HG03575 (cell line): ENCODE measurements at regions not wholly inside any gene's neighbourhood (a gene's known extent, or its start where the extent isn't known, plus 50 kb on each side); places are given as distances from the start of the nearest gene placed in this dataset.

Source experiments
- ATAC-seq: cut with Tn5 transposase; IDR thresholded peaks from one replicate; pipeline ENCODE4 v1.9.1; 2021; ENCODE audit not compliant: unreplicated experiment, insufficient number of reproducible peaks, low FRiP score; ENCODE audit errors: extremely low read depth

GRCh38 chr10:112004075-112004474 lies 179.5 kb downstream of the GPAM start:
- ATAC-seq = no peak

DNA sequence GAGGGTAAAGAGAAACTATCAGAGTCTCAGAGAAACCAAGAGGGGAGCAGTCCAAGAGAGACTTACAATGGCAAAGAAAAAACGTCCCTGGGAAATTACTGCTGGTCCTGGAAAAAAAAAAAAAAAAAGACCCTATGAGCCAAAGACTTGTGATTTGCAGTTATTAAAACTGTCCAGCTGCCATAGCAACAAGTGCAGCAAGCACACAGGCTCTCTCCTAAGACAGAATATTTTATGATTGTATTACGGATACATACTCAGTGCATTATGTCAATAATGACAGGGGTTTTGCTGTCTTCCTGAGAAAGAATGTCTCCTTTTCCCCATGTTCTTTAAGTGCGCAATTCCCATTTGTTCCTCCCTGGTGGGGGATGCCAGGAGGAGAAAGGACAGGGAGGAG lies 178.5 kb downstream of the GPAM start:
- ATAC-seq = no peak

DNA sequence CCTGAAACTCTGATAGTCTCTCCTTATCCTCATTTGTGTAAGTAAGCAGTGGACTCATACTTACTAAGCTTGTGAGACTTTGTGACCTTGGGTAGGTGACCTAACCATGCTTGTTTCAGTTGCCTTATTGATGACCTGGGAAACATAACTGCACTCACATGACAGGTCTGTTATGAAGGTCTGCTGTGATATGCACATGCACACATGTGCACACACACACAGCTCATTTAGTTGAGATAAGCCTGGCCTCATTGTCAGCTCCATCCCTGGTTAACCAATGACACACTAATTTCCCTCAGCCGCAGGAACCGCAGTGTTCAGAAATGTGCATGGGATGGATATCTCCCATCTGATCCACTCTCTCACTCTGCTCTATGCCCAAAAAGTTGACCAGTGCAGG lies 177.2 kb downstream of the GPAM start:
- no peak for ATAC-seq

DNA sequence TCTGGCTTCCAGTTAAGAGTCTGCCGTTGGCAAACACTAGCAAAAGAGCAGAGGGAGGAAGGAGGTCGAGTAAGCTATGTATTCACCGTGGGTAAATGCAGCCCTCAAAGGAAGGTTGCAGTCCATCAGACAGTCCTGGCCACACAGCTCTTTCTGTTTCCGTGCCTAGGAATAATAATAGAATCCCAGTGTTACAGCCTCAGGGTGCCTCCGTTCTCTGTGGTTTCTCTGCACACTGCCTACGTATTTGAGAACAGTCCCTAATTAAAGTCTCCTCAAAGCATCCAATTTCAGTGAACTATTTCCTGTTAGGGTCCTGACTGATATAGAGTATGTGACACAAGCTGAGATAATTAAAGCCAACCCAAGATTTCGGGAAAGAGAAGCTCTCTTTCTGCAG lies 176.7 kb downstream of the GPAM start:
- ATAC-seq = no peak

DNA sequence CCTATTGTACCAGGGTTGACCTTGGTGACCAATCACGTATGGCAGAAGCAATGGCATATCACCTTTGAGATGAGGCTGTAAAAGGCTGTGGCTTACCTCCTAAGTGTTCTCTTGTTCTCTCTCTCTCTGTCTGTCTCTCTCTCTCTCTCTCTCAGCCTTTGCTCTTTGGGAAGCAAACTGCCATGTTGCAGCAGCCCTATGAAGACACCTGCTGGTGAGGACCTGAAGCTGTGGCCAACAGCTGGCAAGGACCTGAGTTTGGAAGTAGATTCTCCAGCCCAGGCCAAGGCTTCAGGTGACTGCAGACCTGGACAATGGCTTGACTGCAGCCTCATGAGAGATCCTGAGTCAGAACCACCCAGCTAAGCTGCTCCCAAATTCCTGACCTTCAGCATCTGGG lies 161.4 kb downstream of the GPAM start:
- no peak for ATAC-seq

DNA sequence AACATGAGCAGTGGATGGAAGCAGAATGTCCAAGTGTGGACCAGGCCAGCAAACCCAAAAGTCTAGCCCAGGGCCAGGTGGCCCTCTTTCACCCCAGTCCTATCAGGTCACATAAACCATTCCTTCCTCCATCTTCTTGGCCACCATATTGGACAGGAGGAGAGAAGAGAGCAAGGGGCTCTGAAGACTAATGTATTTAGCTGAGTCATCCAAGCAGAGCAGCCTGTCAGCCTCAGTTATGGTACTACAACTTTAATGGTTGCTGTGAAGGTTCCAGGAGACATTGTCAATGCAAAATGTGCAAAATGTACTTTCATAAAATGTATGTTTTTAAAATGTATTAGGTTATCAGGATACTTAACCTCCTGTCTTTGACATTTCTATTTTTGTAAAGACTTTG lies 159.5 kb downstream of the GPAM start:
- ATAC-seq = no peak

DNA sequence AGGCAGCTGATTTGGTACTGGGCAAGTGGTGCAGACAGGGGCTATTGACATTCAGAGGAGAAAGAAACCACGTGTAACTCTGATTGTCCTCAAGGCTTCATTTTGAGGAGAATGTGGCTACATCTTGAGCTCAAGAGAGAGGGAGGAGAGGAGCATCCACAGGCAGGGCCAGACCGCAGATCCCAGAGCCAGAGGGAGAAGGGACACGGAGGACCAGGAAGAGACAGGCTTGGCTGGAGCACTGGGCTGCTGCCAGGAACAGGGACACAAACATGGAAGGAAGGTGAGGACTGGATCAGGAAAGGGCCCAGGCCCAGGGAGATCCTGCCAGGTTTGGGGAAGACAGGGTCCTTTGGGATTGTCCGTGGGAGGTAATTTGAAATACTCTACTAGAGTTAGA lies 158.3 kb downstream of the GPAM start:
- no peak for ATAC-seq

- ATAC-seq = no peak
Observed at GRCh38 chr10:112026438-112026837, 157.1 kb downstream of the GPAM start.

DNA sequence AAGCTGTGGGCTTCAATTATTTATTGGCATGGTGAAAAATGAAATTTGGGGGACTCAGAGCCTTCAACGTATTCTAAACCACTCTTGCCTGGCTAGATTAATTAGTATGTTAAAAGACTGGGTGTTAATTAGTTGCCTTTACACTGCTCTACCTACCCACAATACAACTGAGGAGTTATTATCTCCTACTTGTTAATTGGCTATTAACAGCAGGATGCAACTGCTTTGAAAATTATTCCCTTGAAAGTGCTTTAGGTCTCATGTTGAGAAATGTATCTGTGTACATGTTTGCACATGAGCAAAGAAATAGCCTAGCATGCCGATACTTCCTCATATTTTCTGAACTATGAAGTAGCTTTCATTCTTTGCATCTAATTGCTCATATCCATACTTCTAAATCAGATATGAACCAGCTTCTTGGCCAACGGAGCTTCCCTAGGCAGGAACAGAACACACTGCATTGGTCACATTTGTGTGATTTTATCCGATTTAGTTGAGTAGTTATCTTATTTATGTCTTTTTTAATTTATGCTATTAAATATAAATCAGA lies 155.8 kb downstream of the GPAM start:
- ATAC-seq = no peak

DNA sequence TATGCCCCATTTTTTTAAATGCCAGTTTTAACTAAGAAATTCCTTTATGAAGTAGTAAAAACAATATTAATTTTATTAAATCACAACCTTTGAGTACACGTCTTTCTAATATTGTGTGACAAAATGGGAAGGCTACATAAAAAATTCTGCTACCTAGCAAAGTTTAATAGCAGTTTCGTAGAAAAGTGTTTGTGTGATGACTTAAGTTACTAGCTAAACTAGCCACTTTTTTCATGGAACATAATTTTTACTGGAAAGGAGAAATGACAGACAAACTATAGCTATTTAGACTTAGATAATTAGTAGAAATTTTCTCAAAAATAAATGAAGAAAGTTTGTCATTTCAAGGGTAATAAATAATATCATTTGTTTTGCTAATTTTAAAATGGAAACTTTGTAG lies 153.1 kb downstream of the GPAM start:
- ATAC-seq = no peak

DNA sequence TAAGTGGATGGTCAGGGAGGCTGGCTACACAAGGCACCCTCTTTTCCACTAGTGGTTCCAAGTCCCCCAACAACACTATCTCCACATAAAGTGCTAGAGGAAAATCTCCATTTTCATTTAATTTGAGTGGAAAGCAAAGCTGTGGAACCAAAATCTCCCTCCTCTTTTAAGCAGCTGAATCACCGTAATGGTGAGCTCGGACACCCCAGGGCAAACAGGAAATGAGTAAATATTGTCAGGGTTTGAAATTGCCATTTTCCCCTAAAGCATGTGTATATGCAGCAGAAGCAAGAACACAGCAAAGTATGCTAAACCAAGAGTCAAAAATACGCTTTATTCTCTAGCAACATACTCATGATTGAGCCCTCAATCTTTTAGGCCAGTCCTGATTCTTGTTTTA lies 143.7 kb downstream of the GPAM start:
- no peak for ATAC-seq

DNA sequence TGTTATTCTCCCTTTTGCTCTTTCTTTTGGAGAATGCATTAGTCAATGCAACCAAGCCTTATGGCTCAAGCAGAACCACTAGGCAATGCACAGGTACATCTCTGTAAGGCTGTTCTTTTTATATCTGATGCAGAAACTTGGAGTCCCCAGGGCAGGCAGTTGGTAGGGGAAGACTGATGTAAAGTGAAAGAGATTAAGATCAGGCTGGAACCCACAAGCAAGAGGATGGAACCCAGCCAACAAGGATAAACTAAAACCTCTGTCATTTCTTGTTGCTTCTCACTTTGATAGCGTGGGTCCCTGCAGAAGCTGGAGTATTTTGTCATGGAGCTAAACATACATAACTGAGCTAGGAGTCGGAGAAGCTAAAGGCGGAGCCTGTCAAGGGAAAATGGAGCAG lies 142.9 kb downstream of the GPAM start:
- no peak for ATAC-seq

DNA sequence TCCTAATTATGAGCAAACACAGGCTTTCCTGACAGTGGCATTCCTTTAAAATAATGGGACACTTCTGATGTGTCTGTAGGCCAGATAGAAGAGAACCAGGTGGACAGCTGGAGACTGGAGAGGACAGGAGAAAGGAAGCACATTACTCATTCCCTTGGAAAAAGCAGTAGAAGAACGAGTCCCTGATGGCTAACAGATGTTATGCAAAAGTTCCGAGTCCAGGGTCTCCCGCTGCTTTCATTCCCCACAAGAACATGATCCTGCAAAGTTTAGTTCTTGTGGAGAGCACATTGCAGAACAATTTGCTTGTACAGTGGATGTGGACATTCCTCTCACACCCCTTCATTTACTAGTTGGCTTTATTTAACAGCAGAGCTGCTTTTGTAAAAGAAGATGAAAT lies 137.6 kb downstream of the GPAM start:
- no peak for ATAC-seq

DNA sequence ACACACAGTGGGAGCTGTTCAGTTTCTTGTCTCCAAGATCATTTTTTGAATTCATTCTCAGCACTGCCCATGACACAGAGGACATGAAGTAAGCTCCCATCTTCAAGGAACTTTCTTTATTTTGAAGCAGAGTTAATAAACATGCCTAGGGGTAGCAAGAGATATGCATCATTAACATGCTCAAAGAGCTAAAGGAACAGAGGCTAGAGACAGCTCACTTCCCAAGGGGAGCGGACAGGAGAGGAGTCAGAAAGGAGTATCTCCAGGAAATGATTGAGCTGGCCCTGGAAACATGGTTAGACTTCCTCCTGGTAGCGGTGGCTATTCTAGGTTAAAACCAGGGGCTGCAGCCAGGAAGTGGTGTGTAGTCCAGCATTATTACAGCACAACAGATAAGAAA lies 135.9 kb downstream of the GPAM start:
- no peak for ATAC-seq

GRCh38 chr10:112052166-112052565 lies 131.4 kb downstream of the GPAM start:
- ATAC-seq = no peak

GRCh38 chr10:112053895-112054294 lies 129.7 kb downstream of the GPAM start:
- no peak for ATAC-seq

GRCh38 chr10:112054516-112054915 lies 129.0 kb downstream of the GPAM start:
- ATAC-seq = no peak

- ATAC-seq = no peak
Observed at GRCh38 chr10:112057072-112057471, 126.5 kb downstream of the GPAM start.

- ATAC-seq = no peak
Observed at GRCh38 chr10:112059220-112059619, 124.3 kb downstream of the GPAM start.

GRCh38 chr10:112071596-112072133 lies 111.9 kb downstream of the GPAM start:
- no peak for ATAC-seq

- no peak for ATAC-seq
Observed at GRCh38 chr10:112078003-112078402, 105.6 kb downstream of the GPAM start.
